ENCODE measurements at regions not wholly inside any gene's neighbourhood (a gene's known extent, or its start where the extent isn't known, plus 50 kb on each side); places are given as distances from the start of the nearest gene placed in this dataset.

DNA sequence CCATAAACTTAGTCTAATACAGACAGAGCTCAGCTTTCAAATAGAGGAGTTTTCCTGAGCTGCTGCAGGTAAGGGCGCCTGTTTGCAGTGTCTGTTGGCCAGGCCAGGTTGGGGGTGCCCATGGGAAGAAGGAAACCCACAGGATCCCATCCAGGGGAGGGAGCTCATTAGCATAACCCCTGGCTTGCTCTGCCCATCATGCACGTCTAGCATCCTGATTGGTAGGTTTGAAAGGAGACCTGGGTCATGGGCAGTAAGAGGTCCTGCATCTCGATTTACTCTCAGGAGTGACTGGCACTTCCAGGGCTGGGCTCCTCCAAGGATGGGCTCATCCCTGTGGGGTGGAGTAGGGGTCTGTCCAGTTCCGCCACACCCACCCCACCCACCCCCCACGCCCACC, 103.7 kb upstream of the CLDN14 start:
- Histone ChIP-seq H3K9me3 (ENCODE audit: control insufficient read depth in 1 of 2, insufficient read depth in 1 of 2, low read depth in 1 of 2, low read length in 2 of 2) (no peaks in the 10 kb centered on the region; a peak in 1 of 4 replicates), H3K4me3 (replicated peaks in 1 of 2; ENCODE audit: low read depth in 1 of 2, low read length in 2 of 2) (no peak overlapping the region), H3K9ac (ENCODE audit: low read length) (no peak overlapping the region), H2AFZ (ENCODE audit: low read depth, low read length, poor library complexity, severe bottlenecking) (no peak overlapping the region), H3K27ac (ENCODE audit: low read depth, low read length) (no peak overlapping the region), H3K4me2 (ENCODE audit: low read length) (no peak overlapping the region), H3K4me1 (ENCODE audit: control insufficient read depth in 1 of 2, insufficient read depth in 2 of 2, low read length in 2 of 2) (peaks cover 3 to 11% of the 10 kb centered on the region in 2 experiments; a peak in 3 of 4 replicates), H4K20me1 (ENCODE audit: insufficient read depth) (no peaks in the 10 kb centered on the region), H3K27me3 (ENCODE audit: insufficient read depth, low read length) (no peaks in the 10 kb centered on the region), H3K36me3 (ENCODE audit: control insufficient read depth in 1 of 2, insufficient read depth in 2 of 2, low read length in 2 of 2) (no peaks in the 10 kb centered on the region), H3K79me2 (ENCODE audit: insufficient read depth, low read length) (no peaks in the 10 kb centered on the region), H3K9me2 (ENCODE audit: insufficient read depth) (no peaks in the 10 kb centered on the region)
- TF ChIP-seq YY1 (IDR thresholded peaks at IDR 0.05; ENCODE audit: extremely low read depth, insufficient replicate concordance, low read depth, low read length): no peak
- TF ChIP-seq EZH2phosphoT487 (IDR thresholded peaks at IDR 0.05; ENCODE audit: borderline replicate concordance): no peak
- TF ChIP-seq TCF7L2 (IDR thresholded peaks at IDR 0.05; ENCODE audit: borderline replicate concordance, extremely low read depth, insufficient read depth, insufficient read length): no peak
- TF ChIP-seq ZBTB33 (IDR thresholded peaks at IDR 0.05; ENCODE audit: extremely low read depth, insufficient replicate concordance, low read length): no peak
- TF ChIP-seq FOSL1 (IDR thresholded peaks at IDR 0.05; ENCODE audit: low read depth): no peak
- TF ChIP-seq POLR2A (IDR thresholded peaks at IDR 0.05; ENCODE audit: borderline replicate concordance, extremely low read depth, insufficient read depth, insufficient read length): no peak
- TF ChIP-seq ZNF274 (IDR thresholded peaks at IDR 0.05; ENCODE audit: low read depth, low read length): no peak
- ATAC-seq: no peak
- RAD21 ChIA-PET (ENCODE audit: low non-redundant PET in 1 of 2, low total read pairs in 2 of 2, uncharacterized antibody in 2 of 2, unreplicated experiment in 2 of 2): no interaction called here
- no peak for DNase-seq (ENCODE audit: low read depth, low spot score)
- CTCF ChIA-PET: no interaction called here
- intact Hi-C loops (cut with micrococcal nuclease): no loop called here
- BruUV-seq (replicated peaks): no TSS peak
- POLR2A ChIA-PET: no interaction called here
